ENCODE measurements at regions not wholly inside any gene's neighbourhood (a gene's known extent, or its start where the extent isn't known, plus 50 kb on each side); places are given as distances from the start of the nearest gene placed in this dataset.

DNA sequence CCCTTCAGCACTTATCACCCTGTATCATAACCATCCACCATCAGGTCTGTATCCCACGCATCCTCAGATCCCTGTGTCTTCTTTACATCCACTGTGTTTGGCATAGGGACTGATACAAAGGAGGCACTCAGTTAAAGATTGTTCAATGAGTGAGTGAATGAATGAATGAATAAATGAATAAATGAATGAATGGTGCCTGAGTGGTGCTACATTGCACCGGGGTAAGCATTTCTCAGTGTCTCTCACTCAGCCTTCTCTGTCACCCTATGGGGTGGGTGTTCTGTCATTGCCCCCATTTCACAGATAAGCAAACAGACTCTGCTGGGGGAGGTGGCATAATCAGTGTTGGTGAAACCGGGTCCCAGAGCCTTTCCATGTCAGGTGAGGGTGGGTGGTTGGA lies 56.6 kb upstream of the ID3 start:
- TF ChIP-seq, protein P1, sequence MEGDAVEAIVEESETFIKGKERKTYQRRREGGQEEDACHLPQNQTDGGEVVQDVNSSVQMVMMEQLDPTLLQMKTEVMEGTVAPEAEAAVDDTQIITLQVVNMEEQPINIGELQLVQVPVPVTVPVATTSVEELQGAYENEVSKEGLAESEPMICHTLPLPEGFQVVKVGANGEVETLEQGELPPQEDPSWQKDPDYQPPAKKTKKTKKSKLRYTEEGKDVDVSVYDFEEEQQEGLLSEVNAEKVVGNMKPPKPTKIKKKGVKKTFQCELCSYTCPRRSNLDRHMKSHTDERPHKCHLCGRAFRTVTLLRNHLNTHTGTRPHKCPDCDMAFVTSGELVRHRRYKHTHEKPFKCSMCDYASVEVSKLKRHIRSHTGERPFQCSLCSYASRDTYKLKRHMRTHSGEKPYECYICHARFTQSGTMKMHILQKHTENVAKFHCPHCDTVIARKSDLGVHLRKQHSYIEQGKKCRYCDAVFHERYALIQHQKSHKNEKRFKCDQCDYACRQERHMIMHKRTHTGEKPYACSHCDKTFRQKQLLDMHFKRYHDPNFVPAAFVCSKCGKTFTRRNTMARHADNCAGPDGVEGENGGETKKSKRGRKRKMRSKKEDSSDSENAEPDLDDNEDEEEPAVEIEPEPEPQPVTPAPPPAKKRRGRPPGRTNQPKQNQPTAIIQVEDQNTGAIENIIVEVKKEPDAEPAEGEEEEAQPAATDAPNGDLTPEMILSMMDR (IDR thresholded peaks at IDR 0.05): no peak
- no peak for TF ChIP-seq POLR2A (IDR thresholded peaks at IDR 0.05)

Measured in esophagus squamous epithelium (tissue), 4 donors.